HUES6 (cell line): ENCODE measurements at regions not wholly inside any gene's neighbourhood (a gene's known extent, or its start where the extent isn't known, plus 50 kb on each side); places are given as distances from the start of the nearest gene placed in this dataset.

Experiments
- H3K27ac ChIP-seq: 2 replicates; pipeline ENCODE4 v1.7.0; 2013; ENCODE audit warnings: low read depth, mild to moderate bottlenecking, low read length, inconsistent platforms
- H3K27me3 ChIP-seq: 2 replicates; pipeline ENCODE4 v1.6.1; 2013; ENCODE audit warnings: low read length; ENCODE audit not compliant: control insufficient read depth, insufficient read depth
- H3K36me3 ChIP-seq: 2 replicates; pipeline ENCODE4 v1.6.1; 2013; ENCODE audit warnings: low read length; ENCODE audit not compliant: control insufficient read depth, insufficient read depth
- H3K4me1 ChIP-seq: 2 replicates; pipeline ENCODE4 v1.6.1; 2013; ENCODE audit warnings: low read length; ENCODE audit not compliant: control insufficient read depth, insufficient read depth
- H3K4me3 ChIP-seq: 2 replicates; pipeline ENCODE4 v1.5.1; 2013; ENCODE audit warnings: low read depth, low read length
- H3K9ac ChIP-seq: one replicate; pipeline ENCODE4 v1.6.1; 2013; ENCODE audit warnings: mild to moderate bottlenecking, low read length
- H3K9me3 ChIP-seq: 2 replicates; pipeline ENCODE4 v1.6.1; 2013; ENCODE audit warnings: low read depth, low read length; ENCODE audit not compliant: control insufficient read depth, insufficient read depth

GRCh38 chr22:49141761-49142160 is 685.9 kb downstream of the BRD1 start:
- Histone ChIP-seq H3K27ac (no peak overlapping the region), H3K4me1 (no peaks in the 10 kb centered on the region), H3K4me3 (no peak overlapping the region), H3K9ac (no peak overlapping the region), H3K27me3 (no peaks in the 10 kb centered on the region), H3K9me3 (no peaks in the 10 kb centered on the region), H3K36me3 (no peaks in the 10 kb centered on the region)

GRCh38 chr22:49140911-49141665 is 686.6 kb downstream of the BRD1 start:
- Histone ChIP-seq H3K4me1 (no peaks in the 10 kb centered on the region), H3K27ac (no peak overlapping the region), H3K36me3 (no peaks in the 10 kb centered on the region), H3K4me3 (no peak overlapping the region), H3K27me3 (no peaks in the 10 kb centered on the region), H3K9ac (no peak overlapping the region), H3K9me3 (no peaks in the 10 kb centered on the region)

- Histone ChIP-seq H3K36me3 (no peaks in the 10 kb centered on the region), H3K9ac (no peak overlapping the region), H3K4me1 (no peaks in the 10 kb centered on the region), H3K27me3 (no peaks in the 10 kb centered on the region), H3K27ac (no peak overlapping the region), H3K4me3 (no peak overlapping the region), H3K9me3 (no peaks in the 10 kb centered on the region)
These were observed 688.1 kb downstream of the BRD1 start for GRCh38 chr22:49139492-49140151.

GRCh38 chr22:49138250-49138790 is 689.4 kb downstream of the BRD1 start:
- Histone ChIP-seq H3K9me3 (no peaks in the 10 kb centered on the region), H3K4me3 (no peak overlapping the region), H3K9ac (no peak overlapping the region), H3K4me1 (no peaks in the 10 kb centered on the region; the same call in 1 of the 2 replicates), H3K27ac (no peak overlapping the region), H3K36me3 (no peaks in the 10 kb centered on the region), H3K27me3 (no peaks in the 10 kb centered on the region)

- Histone ChIP-seq H3K27me3 (no peaks in the 10 kb centered on the region), H3K36me3 (no peaks in the 10 kb centered on the region), H3K4me1 (no peaks in the 10 kb centered on the region; the same call in 1 of the 2 replicates), H3K9ac (no peak overlapping the region), H3K27ac (no peak overlapping the region), H3K9me3 (no peaks in the 10 kb centered on the region), H3K4me3 (no peak overlapping the region)
These were observed 690.4 kb downstream of the BRD1 start for GRCh38 chr22:49137206-49137840.

GRCh38 chr22:49136816-49137180 is 690.9 kb downstream of the BRD1 start:
- no peak overlapping the region for H3K27ac ChIP-seq
- no peak overlapping the region for H3K4me3 ChIP-seq
- no peak overlapping the region for H3K9ac ChIP-seq
- H3K4me1 ChIP-seq: no peaks in the 10 kb centered on the region; the same call in 1 of the 2 replicates
- no peaks in the 10 kb centered on the region for H3K27me3 ChIP-seq
- no peaks in the 10 kb centered on the region for H3K9me3 ChIP-seq
- no peaks in the 10 kb centered on the region for H3K36me3 ChIP-seq

GRCh38 chr22:49136041-49136815 is 691.4 kb downstream of the BRD1 start:
- Histone ChIP-seq H3K4me3 (no peak overlapping the region), H3K4me1 (no peaks in the 10 kb centered on the region; the same call in 1 of the 2 replicates), H3K27ac (no peak overlapping the region), H3K9me3 (no peaks in the 10 kb centered on the region), H3K9ac (no peak overlapping the region), H3K36me3 (no peaks in the 10 kb centered on the region), H3K27me3 (no peaks in the 10 kb centered on the region)

- Histone ChIP-seq H3K4me1 (no peaks in the 10 kb centered on the region; the same call in 1 of the 2 replicates), H3K9me3 (no peaks in the 10 kb centered on the region), H3K9ac (no peak overlapping the region), H3K36me3 (no peaks in the 10 kb centered on the region), H3K27me3 (no peaks in the 10 kb centered on the region), H3K4me3 (no peak overlapping the region), H3K27ac (no peak overlapping the region)
These were observed 693.6 kb downstream of the BRD1 start for GRCh38 chr22:49134076-49134475.

GRCh38 chr22:49133541-49133940 is 694.1 kb downstream of the BRD1 start:
- Histone ChIP-seq H3K9ac (no peak overlapping the region), H3K4me1 (no peaks in the 10 kb centered on the region; the same call in 1 of the 2 replicates), H3K27me3 (no peaks in the 10 kb centered on the region), H3K27ac (no peak overlapping the region), H3K36me3 (no peaks in the 10 kb centered on the region), H3K4me3 (no peak overlapping the region), H3K9me3 (no peaks in the 10 kb centered on the region)

- no peak overlapping the region for H3K9ac ChIP-seq
- H3K4me1 ChIP-seq: no peaks in the 10 kb centered on the region; the same call in 1 of the 2 replicates
- H3K36me3 ChIP-seq: no peaks in the 10 kb centered on the region
- no peak overlapping the region for H3K4me3 ChIP-seq
- no peaks in the 10 kb centered on the region for H3K27me3 ChIP-seq
- peaks cover 4% of the 10 kb centered on the region; the same call in 1 of the 2 replicates for H3K9me3 ChIP-seq
- H3K27ac ChIP-seq: no peak overlapping the region
These were observed 695.7 kb downstream of the BRD1 start for GRCh38 chr22:49132009-49132408.
